GM18907 (cell line): ENCODE measurements at regions not wholly inside any gene's neighbourhood (a gene's known extent, or its start where the extent isn't known, plus 50 kb on each side); places are given as distances from the start of the nearest gene placed in this dataset.

ENCODE experiments used
- ATAC-seq: cut with Tn5 transposase; IDR thresholded peaks from one replicate; pipeline ENCODE4 v1.9.1; 2021; ENCODE audit warnings: mild to moderate bottlenecking, moderate library complexity; ENCODE audit not compliant: unreplicated experiment

- ATAC-seq, result no peak
Measured at GRCh38 chr19:16000024-16000663, 51.3 kb downstream of the OR10H4 start.

- ATAC-seq, result peak; percentile 63
Measured at GRCh38 chr19:16001481-16002312, 52.9 kb downstream of the OR10H4 start.

DNA sequence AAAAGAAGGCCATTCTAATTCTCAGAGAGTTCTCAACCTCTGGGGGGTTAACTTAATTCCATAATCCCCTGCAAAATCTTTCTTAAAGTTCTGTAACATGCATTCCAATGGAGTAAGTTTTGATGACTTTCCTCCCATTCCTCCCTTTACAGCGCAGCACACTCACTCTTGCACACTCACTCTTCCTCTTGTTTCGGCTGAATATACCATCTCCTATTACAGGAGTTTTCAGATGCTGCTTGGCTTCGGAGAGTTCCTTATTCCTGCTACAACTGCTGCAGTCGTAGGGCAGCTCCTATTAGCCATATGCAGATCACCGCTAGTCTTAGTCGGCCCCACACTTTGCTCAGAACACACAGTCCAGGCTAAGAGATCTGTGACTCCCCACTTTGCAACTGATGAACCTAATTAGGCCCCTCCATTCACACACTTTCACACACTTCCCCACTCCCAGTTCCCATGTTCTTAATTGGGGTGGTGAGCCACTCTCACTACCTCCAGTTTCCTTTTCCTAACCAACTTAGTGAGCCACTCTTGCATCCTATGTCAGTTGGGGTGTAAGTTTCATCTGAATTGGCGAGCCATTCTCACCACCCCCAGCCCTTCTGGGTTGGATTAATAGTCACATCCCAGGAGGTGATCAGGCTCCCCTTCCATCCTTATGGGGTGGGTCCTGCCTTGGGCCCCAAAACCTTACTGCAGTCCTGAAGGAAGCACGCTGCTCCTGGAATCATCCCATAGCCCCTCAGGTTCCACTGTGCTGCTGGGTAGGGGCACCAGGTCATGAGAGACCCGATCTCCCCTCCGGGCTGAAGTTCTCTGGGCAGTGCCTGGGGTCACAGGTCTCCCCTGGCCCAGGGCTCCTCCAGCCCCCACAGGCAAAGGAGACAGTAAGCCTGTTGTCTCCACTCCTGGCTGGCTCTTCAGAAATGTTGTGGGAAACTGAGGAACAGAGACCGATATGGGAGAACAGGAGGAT, 53.9 kb downstream of the OR10H4 start:
- no peak for ATAC-seq

GRCh38 chr19:16003391-16003790, 54.6 kb downstream of the OR10H4 start:
- no peak for ATAC-seq

GRCh38 chr19:16005925-16006324, 57.1 kb downstream of the OR10H4 start:
- no peak for ATAC-seq

DNA sequence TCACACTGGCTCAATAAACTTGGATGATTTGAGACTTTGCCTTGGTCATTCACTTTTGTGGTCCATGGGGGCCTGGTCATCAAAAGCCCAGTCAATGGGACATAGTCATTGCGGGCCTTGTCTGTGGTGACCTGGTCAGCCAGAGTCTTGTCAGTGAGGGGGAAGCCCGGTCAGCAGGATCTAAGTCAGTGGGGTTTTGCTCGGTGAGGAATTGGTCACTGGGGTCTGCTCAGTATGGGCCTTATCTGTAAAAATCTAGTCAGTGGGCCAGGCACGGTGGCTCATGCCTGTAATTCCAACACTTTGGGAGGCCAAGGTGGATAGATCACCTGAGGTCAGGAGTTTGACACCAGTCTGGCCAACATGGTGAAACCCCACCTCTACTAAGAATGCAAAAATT, 63.7 kb upstream of the TPM4 start:
- no peak for ATAC-seq

GRCh38 chr19:16013181-16013850, 63.0 kb upstream of the TPM4 start:
- no peak for ATAC-seq

- no peak for ATAC-seq
Measured at GRCh38 chr19:16013851-16014840, 62.1 kb upstream of the TPM4 start.

GRCh38 chr19:16014923-16015804, 61.1 kb upstream of the TPM4 start:
- ATAC-seq, result no peak

- no peak for ATAC-seq
Measured at GRCh38 chr19:16015805-16016173, 60.5 kb upstream of the TPM4 start.

DNA sequence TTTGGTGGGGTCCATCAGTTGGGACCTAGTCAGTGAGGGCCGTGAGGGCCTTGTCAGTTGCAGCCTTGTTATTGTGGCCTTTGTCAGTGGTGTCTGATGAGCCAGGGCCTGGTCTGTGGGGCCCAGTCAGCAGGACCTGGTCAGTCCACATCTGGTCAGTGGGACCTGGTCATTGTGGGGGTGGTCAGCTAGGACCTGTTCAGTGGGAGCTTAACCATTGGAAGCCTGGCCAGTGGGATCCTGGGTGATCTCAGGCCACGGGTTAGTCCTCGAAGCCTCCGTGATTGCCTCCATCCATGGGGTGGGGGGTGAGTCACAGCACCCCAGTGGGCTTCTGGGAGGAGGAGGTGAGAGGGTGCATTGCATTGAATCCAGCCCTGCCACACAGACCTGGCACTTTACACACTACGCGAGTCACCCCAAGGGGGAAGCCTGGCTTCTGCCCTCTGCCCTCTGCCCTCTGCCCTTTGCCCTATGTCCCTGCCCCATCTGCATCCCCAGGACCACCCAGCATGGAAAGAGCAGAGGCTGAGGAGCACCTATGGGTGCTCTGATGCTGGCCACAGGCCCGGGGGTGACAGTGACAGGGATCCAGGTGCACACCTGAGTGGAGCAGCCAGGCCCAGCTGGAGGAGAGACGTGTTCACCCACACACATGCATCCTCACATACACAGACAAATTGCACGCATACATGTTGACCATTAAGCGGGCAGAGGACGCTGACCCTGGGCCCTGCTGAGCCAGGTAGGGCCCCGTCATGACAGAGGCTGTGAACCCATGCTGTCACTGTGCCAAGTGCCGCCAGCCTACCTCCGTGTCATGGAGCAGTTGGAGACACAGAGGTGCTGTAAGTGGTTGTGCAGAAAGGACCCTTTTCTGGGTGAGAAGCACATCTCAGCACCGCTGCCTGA, 59.8 kb upstream of the TPM4 start:
- no peak for ATAC-seq

DNA sequence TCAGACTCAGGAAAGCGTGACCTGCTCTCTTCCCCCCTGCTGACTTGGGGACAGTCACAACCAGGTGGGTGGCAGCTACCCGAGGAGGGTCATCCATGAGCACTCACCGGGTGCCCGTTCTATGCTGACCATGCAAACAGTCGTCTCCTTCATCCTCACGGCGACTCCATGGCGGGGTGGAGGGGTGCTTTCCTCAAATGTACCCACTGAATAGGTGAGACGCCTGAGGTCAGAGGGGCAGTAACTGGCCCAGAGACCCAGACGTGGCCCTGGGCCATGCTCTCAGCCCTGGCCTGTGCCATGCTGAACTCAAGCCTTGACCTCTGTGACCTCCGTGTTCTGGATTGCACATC, 59.2 kb upstream of the TPM4 start:
- ATAC-seq, result no peak

DNA sequence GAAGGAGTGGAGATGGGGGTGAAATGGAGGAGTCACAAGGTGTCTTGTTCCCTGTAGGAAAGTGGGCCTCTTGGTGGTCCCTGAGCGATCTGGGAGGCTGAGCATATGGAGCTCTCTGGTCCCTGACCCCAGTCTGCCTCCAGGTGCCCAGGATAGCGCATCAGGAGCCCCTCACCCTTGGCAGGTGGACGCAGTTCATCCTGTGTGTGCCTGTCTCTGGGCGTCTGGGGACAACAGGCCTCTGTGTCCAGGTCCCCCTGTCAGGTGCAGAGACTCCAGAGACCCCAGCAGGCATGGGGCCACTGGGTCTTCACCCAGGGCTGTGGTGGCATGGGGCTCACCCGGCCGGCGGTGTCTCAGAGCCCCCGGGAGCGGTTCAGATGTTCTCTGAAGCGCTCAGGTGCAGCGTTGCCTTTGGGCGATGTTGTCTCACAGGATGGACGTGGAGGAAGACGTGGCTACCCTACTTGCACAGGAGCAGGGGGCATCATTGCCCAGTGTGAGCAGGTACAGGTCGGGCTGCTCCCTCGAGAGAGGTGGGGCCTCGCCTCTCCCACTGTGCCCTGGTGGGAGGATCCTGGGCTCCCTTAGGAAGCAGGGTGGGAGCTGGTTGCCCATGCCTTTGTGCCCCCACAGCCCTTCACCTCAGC, 58.1 kb upstream of the TPM4 start:
- no peak for ATAC-seq

DNA sequence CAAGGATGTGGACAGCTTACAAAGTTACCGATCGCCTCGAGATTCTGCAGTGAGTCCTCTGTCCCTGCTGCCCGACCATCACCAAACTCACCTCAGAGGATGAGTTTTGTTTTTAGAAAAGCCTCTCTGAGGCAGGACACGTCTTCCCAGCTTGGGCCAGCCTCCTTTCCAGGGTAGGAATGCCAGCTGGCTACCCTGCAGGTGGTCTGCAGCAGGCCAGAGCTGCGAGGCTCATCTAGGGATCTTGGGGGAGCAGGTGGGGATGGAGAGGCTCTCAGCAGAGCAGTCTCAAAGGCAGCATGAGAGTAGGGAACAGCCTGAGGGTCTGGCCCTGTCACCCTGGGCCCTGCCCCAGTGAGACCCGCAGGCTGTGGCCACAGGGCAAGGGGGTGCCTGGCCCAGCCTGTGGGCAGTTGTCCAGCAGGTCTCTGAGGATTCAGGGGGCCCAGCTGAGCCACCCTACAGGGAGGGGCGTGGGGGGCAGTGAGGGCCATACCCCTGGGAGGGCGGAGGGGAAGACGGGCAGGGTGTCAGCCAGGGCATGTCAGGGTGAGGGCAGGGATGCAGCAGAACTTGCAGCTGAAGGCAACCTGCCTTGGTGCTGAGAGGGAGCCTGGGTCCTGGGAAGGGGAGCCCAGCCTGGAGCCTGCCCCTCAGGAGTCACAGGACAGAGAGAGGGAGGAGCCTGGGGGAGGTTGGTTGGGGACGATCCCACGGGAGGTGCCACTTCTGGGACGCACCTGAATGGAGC, 57.3 kb upstream of the TPM4 start:
- no peak for ATAC-seq

- no peak for ATAC-seq
Measured at GRCh38 chr19:16019691-16020448, 56.4 kb upstream of the TPM4 start.

- no peak for ATAC-seq
Measured at GRCh38 chr19:16021796-16022195, 54.5 kb upstream of the TPM4 start.
